Tibial nerve (tissue), 4 donors: ENCODE measurements at regions not wholly inside any gene's neighbourhood (a gene's known extent, or its start where the extent isn't known, plus 50 kb on each side); places are given as distances from the start of the nearest gene placed in this dataset.

ENCODE experiments used
- DNase-seq, 2 donors: peaks; one replicate each; pipeline ENCODE4 v3.0.0-alpha.2; 2019; ENCODE audit warnings: low spot score in 2 of 2
- H3K27ac ChIP-seq, 4 donors: fragments of 200-600 bp; sonication (generic) in 3 of 4; one replicate each; pipeline ENCODE4 v1.5.1; 2017 to 2019; ENCODE audit warnings: mild to moderate bottlenecking in 1 of 4
- H3K27me3 ChIP-seq, 2 donors: fragments of 200-600 bp; sonication (generic) in 1 of 2; one replicate each; pipeline versions ENCODE4 v1.5.1 to v1.6.0; 2017 to 2019
- H3K36me3 ChIP-seq, 3 donors: fragments of 200-600 bp; sonication (generic); one replicate each; pipeline ENCODE4 v1.5.1; 2018 to 2019
- H3K4me1 ChIP-seq, 4 donors: fragments of 200-600 bp; sonication (generic) in 3 of 4; one replicate each; pipeline ENCODE4 v1.5.1; 2017 to 2019
- H3K4me3 ChIP-seq, 4 donors: fragments of 200-600 bp; sonication (generic) in 3 of 4; one replicate each; pipeline ENCODE4 v1.5.1; 2017 to 2019; ENCODE audit warnings: mild to moderate bottlenecking in 1 of 4, moderate library complexity in 1 of 4
- H3K9me3 ChIP-seq, 4 donors: fragments of 200-600 bp; sonication (generic) in 3 of 4; one replicate each; pipeline ENCODE4 v1.5.1; 2017 to 2019
- EP300 ChIP-seq, 2 donors: sonication (generic); formaldehyde crosslinking; IDR thresholded peaks; one replicate each; pipeline ENCODE4 v1.6.1; 2017; ENCODE audit warnings: antibody characterized with exemption in 2 of 2, mild to moderate bottlenecking in 1 of 2
- POLR2A ChIP-seq, 2 donors: fragments of 450-650 bp; IDR thresholded peaks; one replicate each; pipeline ENCODE4 v1.6.1; 2017; ENCODE audit warnings: antibody characterized with exemption in 2 of 2, mild to moderate bottlenecking in 2 of 2, moderate library complexity in 2 of 2
- WGBS, 2 donors: methylation state at CpG; one replicate each; pipeline ENCODE4 v1.1.5; 2018; 5-methylcytosine and 5-hydroxymethylcytosine counted together
- TF ChIP-seq, protein P1 (sequence below), 5 experiments: fragments of 200-600 bp in 3 of 5; fragments of 450-650 bp in 2 of 5; sonication (generic) in 3 of 5; IDR thresholded peaks; one replicate each; pipeline ENCODE4 v1.5.1; 2016 to 2019; ENCODE audit warnings: antibody characterized with exemption in 5 of 5, mild to moderate bottlenecking in 3 of 5, moderate library complexity in 2 of 5

DNA sequence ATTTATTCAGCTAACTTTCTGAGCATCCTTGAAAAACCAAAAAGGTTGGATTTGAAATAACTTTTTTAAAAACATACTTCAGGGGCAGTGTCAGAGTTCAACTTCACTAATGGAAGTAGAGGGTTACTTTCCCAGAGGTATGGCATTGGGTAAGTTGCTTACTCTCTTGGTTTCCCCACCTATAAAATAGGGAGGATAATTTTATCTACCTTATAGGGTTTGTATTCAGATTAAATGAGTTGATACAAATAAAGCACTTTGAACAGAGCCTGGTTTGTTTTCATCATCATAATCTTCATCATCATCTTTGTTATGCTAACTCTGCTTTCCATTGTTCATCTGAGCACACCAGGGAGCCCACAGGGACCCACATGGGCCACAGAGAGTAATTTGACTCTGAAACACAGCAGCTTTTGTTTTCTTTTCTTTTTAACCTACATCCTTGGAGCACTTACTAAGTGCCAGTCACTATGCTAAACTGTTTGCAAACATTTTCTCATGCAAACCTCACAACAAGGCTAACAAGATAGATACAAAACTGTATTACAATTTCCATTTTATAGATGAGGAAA, 179.1 kb upstream of the SLC24A2 start:
- no peaks in the 10 kb centered on the region for H3K4me1 ChIP-seq
- H3K36me3 ChIP-seq: no peaks in the 10 kb centered on the region
- no peak overlapping the region for H3K27ac ChIP-seq
- H3K9me3 ChIP-seq: no peaks in the 10 kb centered on the region
- H3K27me3 ChIP-seq: no peaks in the 10 kb centered on the region
- TF ChIP-seq, protein P1, sequence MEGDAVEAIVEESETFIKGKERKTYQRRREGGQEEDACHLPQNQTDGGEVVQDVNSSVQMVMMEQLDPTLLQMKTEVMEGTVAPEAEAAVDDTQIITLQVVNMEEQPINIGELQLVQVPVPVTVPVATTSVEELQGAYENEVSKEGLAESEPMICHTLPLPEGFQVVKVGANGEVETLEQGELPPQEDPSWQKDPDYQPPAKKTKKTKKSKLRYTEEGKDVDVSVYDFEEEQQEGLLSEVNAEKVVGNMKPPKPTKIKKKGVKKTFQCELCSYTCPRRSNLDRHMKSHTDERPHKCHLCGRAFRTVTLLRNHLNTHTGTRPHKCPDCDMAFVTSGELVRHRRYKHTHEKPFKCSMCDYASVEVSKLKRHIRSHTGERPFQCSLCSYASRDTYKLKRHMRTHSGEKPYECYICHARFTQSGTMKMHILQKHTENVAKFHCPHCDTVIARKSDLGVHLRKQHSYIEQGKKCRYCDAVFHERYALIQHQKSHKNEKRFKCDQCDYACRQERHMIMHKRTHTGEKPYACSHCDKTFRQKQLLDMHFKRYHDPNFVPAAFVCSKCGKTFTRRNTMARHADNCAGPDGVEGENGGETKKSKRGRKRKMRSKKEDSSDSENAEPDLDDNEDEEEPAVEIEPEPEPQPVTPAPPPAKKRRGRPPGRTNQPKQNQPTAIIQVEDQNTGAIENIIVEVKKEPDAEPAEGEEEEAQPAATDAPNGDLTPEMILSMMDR (IDR thresholded peaks at IDR 0.05): no peak
- TF ChIP-seq POLR2A (IDR thresholded peaks at IDR 0.05) (no peak), EP300 (IDR thresholded peaks at IDR 0.05) (no peak)
- DNase-seq: no peak
- H3K4me3 ChIP-seq: no peak overlapping the region

DNA sequence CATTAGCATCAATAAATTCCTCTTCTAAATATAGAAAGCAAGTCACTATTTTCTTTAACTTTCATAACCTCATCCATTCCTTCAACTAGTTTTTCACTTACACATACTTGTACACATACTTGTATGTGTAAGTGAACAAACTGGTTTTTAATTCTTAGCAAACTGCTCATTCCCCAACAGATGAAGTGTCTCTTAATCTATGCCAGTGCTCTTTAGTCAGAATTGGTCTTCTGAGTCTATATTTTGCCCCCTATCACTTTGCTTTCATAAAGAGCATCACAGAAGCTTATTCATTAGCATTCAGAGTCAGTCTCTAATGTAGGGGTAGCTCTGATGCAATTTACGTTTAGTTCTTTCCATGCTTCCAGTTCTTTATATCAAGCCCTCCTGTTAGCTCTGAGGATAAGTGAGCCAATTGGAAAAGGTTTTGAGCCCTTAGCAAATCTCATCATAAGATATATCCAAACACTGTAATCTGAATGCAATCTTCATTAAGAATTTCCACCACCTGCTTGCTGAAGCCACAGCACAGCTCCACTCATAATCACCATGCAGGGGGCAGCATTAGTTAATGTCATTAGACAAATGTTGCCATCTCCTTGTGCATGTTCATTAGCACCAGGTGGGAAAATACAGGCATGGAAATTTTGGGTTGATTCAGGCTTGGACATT, 178.5 kb upstream of the SLC24A2 start:
- Histone ChIP-seq H3K4me1 (no peaks in the 10 kb centered on the region), H3K27me3 (no peaks in the 10 kb centered on the region), H3K4me3 (no peak overlapping the region), H3K9me3 (no peaks in the 10 kb centered on the region), H3K36me3 (no peaks in the 10 kb centered on the region), H3K27ac (no peak overlapping the region)
- no peak for DNase-seq
- TF ChIP-seq POLR2A (IDR thresholded peaks at IDR 0.05) (no peak), EP300 (IDR thresholded peaks at IDR 0.05) (no peak)
- TF ChIP-seq, protein P1 (IDR thresholded peaks at IDR 0.05): no peak
- WGBS, 2 donors: 50 to 56% methylated on average over 1 of the region's 1 CpG

DNA sequence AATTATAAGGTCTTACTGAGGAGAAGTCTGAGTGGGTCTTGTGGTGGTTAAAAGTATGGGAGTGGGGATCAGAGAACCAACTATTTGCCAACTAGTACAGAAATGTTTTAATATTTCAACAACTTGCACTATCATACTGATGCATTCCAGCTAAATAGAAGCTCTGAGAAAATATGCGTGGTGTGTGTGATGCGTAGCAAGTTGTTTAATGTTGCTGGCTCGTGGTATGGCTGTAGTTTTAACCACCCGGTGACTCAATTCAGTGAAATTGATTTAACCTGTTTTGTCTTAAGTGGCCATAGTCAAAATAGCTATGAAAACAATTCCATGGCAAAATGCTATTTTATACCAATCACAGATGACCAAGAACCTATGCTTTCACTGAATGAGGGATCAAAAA, 176.5 kb upstream of the SLC24A2 start:
- DNase-seq: no peak
- no peaks in the 10 kb centered on the region for H3K27me3 ChIP-seq
- TF ChIP-seq POLR2A (IDR thresholded peaks at IDR 0.05) (no peak), EP300 (IDR thresholded peaks at IDR 0.05) (no peak)
- TF ChIP-seq, protein P1 (IDR thresholded peaks at IDR 0.05): no peak
- 84 to 87% methylated on average over 4 of the region's 4 CpGs for WGBS, 2 donors
- H3K4me3 ChIP-seq: no peak overlapping the region
- H3K4me1 ChIP-seq: no peaks in the 10 kb centered on the region
- H3K9me3 ChIP-seq: peaks cover 0 to 3% (median 0%) of the 10 kb centered on the region in 4 donors
- H3K27ac ChIP-seq: no peak overlapping the region
- H3K36me3 ChIP-seq: no peaks in the 10 kb centered on the region

DNA sequence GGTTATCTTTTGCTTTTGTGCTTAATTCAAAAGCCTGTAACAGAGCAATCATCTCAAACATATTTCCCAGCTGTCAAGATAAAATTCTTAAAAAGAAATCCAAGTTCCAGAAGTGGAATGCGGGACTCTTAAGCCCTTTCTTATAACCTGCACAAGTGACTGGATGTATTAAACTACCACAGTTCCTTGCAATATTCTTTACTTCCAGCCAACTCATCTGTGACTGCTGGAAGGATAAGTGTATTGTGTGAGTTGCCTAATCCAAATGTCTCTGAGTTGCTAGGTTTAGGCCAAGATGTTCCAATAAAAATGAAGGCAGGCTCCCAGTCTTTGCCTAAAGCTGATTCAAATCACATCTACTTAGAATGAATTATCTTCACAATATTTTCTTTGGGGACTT, 159.2 kb upstream of the SLC24A2 start:
- DNase-seq: no peak
- no peak for TF ChIP-seq EP300 (IDR thresholded peaks at IDR 0.05)
- TF ChIP-seq, protein P1 (IDR thresholded peaks at IDR 0.05): no peak
- no peaks in the 10 kb centered on the region for H3K4me1 ChIP-seq
- H3K9me3 ChIP-seq: peaks cover 0 to 9% (median 0%) of the 10 kb centered on the region in 4 donors
- WGBS, 2 donors: 71 to 78% methylated on average over 1 of the region's 1 CpG
- no peaks in the 10 kb centered on the region for H3K36me3 ChIP-seq
- no peaks in the 10 kb centered on the region for H3K27me3 ChIP-seq
- H3K4me3 ChIP-seq: no peak overlapping the region
- H3K27ac ChIP-seq: no peak overlapping the region

DNA sequence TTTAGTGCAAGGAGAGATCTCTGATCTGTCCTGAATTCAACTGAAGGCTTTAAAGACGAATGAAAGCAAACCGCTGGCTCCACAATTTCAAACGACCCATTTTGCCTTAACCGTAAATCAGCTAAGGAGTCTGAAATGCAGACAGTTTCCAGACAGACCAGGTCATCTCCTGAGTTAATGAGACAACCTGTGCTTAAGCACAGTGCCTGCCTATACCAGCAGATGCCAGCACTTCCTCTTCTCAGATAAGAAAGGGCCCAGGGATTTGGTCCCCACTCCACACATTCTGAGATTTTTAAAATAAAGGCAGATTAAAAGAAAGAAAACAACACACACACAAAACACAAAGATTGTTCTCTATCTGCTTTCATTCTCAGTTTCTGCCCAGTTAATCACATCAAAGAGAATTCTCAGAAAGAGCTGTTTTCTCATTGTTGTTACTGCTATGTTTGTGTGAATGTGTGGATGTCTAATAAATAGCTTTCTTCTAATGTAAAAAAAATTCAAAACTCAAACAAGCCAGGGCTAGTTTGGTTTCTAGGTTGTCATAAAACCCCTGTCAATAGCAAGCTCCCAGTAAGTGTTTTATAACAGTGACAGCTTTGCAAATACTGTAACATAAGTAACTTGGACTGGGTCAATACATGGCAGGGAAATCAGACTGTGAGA, 157.7 kb upstream of the SLC24A2 start:
- Histone ChIP-seq H3K4me3 (no peak overlapping the region), H3K27ac (no peak overlapping the region), H3K27me3 (no peaks in the 10 kb centered on the region), H3K36me3 (no peaks in the 10 kb centered on the region), H3K4me1 (no peaks in the 10 kb centered on the region), H3K9me3 (no peaks in the 10 kb centered on the region)
- DNase-seq: no peak
- TF ChIP-seq POLR2A (IDR thresholded peaks at IDR 0.05) (no peak), EP300 (IDR thresholded peaks at IDR 0.05) (no peak)
- TF ChIP-seq, protein P1 (IDR thresholded peaks at IDR 0.05): no peak
- 48 to 53% methylated on average over 4 of the region's 4 CpGs for WGBS, 2 donors
